WI38 (cell line): ENCODE measurements at regions not wholly inside any gene's neighbourhood (a gene's known extent, or its start where the extent isn't known, plus 50 kb on each side); places are given as distances from the start of the nearest gene placed in this dataset.

Experiments used
- H3K4me3 ChIP-seq: 2 replicates; pipeline ENCODE4 v1.5.1; 2011; ENCODE audit warnings: low read depth, mild to moderate bottlenecking, control low read depth, low read length
- CTCF ChIP-seq: IDR thresholded peaks from 2 replicates; pipeline ENCODE4 v1.5.1; 2012; ENCODE audit warnings: low read depth, mild to moderate bottlenecking, control low read depth, low read length

- H3K4me3 ChIP-seq = no peak overlapping the region
- no peak for TF ChIP-seq CTCF
Measured at GRCh38 chr4:73348185-73348584, 55.9 kb upstream of the ALB start.

GRCh38 chr4:73347497-73347896 lies 56.6 kb upstream of the ALB start:
- TF ChIP-seq CTCF = no peak
- H3K4me3 ChIP-seq = no peak overlapping the region

- no peak overlapping the region for H3K4me3 ChIP-seq
- TF ChIP-seq CTCF = no peak
Measured at GRCh38 chr4:73345399-73345975, 58.6 kb upstream of the ALB start.

- TF ChIP-seq CTCF = no peak
- no peak overlapping the region for H3K4me3 ChIP-seq
Measured at GRCh38 chr4:73344106-73344505, 60.0 kb upstream of the ALB start.

GRCh38 chr4:73343432-73343831 lies 60.7 kb upstream of the ALB start:
- H3K4me3 ChIP-seq = no peak overlapping the region
- TF ChIP-seq CTCF = no peak

- peak; percentile 44; the same call in 1 of the 2 replicates for TF ChIP-seq CTCF
- no peak overlapping the region for H3K4me3 ChIP-seq
Measured at GRCh38 chr4:73341454-73341853, 62.6 kb upstream of the ALB start.

- no peak for TF ChIP-seq CTCF
- H3K4me3 ChIP-seq = no peak overlapping the region
Measured at GRCh38 chr4:73340917-73341316, 63.2 kb upstream of the ALB start.
